ENCODE measurements at regions not wholly inside any gene's neighbourhood (a gene's known extent, or its start where the extent isn't known, plus 50 kb on each side); places are given as distances from the start of the nearest gene placed in this dataset.

DNA sequence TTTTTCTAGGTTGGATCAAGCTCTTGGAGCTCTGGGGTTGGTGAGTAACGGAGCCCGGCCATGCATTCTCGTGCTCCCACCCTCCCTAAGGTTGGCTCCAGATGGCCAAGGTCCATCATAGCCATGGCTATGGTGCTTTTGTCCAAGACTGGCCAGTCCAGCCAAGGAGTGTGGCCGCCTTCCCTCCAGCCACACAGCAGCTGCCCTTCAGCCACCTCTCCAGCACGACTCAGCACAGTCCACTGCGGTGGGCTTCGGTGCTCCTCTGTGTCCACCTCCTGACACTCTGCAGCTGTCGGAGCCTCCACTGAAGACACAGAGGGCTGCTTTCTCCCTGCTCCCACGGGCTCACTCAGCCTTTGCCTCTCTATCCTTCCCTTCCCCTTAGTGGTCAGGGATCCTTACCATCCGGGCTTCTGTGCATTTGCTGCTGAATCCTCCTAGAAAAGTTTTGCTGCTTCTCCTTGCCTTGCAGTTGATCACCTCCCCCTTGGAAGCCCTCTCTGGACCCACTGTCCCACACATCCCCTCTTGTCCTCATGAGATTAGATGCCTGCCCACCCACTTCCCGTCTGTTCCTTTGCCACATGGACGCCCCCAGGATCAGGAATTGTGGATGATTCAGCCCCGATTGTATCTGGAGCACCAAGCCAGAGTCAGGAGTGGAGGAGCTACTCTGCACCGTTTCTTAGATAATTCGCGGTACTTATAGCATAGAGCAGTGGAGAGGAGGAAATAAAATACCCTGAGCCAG is 177.1 kb upstream of the COPS8 start (continued):
- TF ChIP-seq BACH1 (IDR thresholded peaks at IDR 0.05; ENCODE audit: low read length) (no peak), CTBP2 (IDR thresholded peaks at IDR 0.05; ENCODE audit: borderline replicate concordance, insufficient read depth, insufficient read length, low read length) (no peak), HDAC2 (IDR thresholded peaks at IDR 0.05; ENCODE audit: borderline replicate concordance in 1 of 2, low read depth in 2 of 2, low read length in 2 of 2) (no peak)

All from H1 (cell line).